HepG2 (cell line): ENCODE measurements at regions not wholly inside any gene's neighbourhood (a gene's known extent, or its start where the extent isn't known, plus 50 kb on each side); places are given as distances from the start of the nearest gene placed in this dataset.
A peak's percentile ranks its signal among the peaks of the same experiment; 100 is the strongest.

ENCODE experiments used
- ATF7-NPFF ChIP-seq: sonication (generic); formaldehyde crosslinking; IDR thresholded peaks from 2 replicates; pipeline ENCODE4 v1.8.1; 2023; ENCODE audit warnings: mild to moderate bottlenecking, low read depth, missing genetic modification reagents, moderate library complexity
- BCLAF1 ChIP-seq: fragments of 450-650 bp; IDR thresholded peaks from 2 replicates; pipeline ENCODE4 v1.6.1; 2017; ENCODE audit warnings: mild to moderate bottlenecking
- FOXJ3 ChIP-seq: sonication (generic); formaldehyde crosslinking; IDR thresholded peaks from 2 replicates; pipeline ENCODE4 v1.4.0; 2020; ENCODE audit warnings: missing genetic modification reagents, mild to moderate bottlenecking, borderline replicate concordance
- HDAC2 ChIP-seq: sonication (generic); formaldehyde crosslinking; IDR thresholded peaks from 2 replicates; pipeline ENCODE4 v1.4.0; 2020; ENCODE audit warnings: missing genetic modification reagents
- KAT7 ChIP-seq: IDR thresholded peaks from 2 replicates; pipeline ENCODE4 v1.6.1; 2018; ENCODE audit warnings: borderline replicate concordance, missing compliant biosample characterization
- KMT2A ChIP-seq: sonication (generic); formaldehyde crosslinking; IDR thresholded peaks from 2 replicates; pipeline ENCODE4 v1.4.0; 2020; ENCODE audit warnings: missing genetic modification reagents
- NFIC ChIP-seq: IDR thresholded peaks from 2 replicates; pipeline ENCODE4 v1.6.1; 2012; ENCODE audit warnings: mild to moderate bottlenecking, low read length, inconsistent platforms
- PCBP2 ChIP-seq: fragments of 200-400 bp; formaldehyde crosslinking; optimal IDR thresholded peaks from 2 replicates; pipeline ENCODE3; 2018; ENCODE audit warnings: low read length, low read depth; ENCODE audit not compliant: poor library complexity, severe bottlenecking
- PHF8 ChIP-seq: sonication (generic); formaldehyde crosslinking; IDR thresholded peaks from 2 replicates; pipeline ENCODE4 v1.5.0; 2020; ENCODE audit warnings: missing genetic modification reagents
- RCOR2 ChIP-seq: IDR thresholded peaks from 2 replicates; pipeline ENCODE4 v1.6.1; 2016; ENCODE audit warnings: missing biosample characterization, missing genetic modification reagents
- REXO4 ChIP-seq: sonication (generic); formaldehyde crosslinking; IDR thresholded peaks from 2 replicates; pipeline ENCODE4 v1.8.0; 2022; ENCODE audit warnings: missing genetic modification reagents, mild to moderate bottlenecking, borderline replicate concordance
- SP1 ChIP-seq, 2 experiments: fragments of 450-650 bp in 1 of 2; sonication (generic) in 1 of 2; formaldehyde crosslinking in 1 of 2; IDR thresholded peaks; 2 replicates each; pipeline versions ENCODE4 v1.4.0 to v1.6.1; 2016 to 2020; ENCODE audit warnings: missing genetic modification reagents in 1 of 2
- ZC3H4 ChIP-seq: sonication (generic); formaldehyde crosslinking; IDR thresholded peaks from 2 replicates; pipeline ENCODE4 v1.4.0; 2020; ENCODE audit warnings: missing genetic modification reagents, borderline replicate concordance
- ZFP36L2 ChIP-seq: sonication (generic); formaldehyde crosslinking; IDR thresholded peaks from 2 replicates; pipeline ENCODE4 v1.4.0; 2020; ENCODE audit warnings: missing genetic modification reagents
- ZNF383 ChIP-seq: sonication (generic); formaldehyde crosslinking; IDR thresholded peaks from 2 replicates; pipeline ENCODE4 v1.4.0; 2020; ENCODE audit warnings: missing genetic modification reagents, mild to moderate bottlenecking, borderline replicate concordance
- ZNF501 ChIP-seq: sonication (generic); formaldehyde crosslinking; IDR thresholded peaks from 2 replicates; pipeline ENCODE4 v1.5.1; 2020; ENCODE audit warnings: mild to moderate bottlenecking, moderate library complexity, missing genetic modification reagents
- ZNF761 ChIP-seq: sonication (generic); formaldehyde crosslinking; conservative IDR thresholded peaks from 2 replicates; pipeline ENCODE4 v1.4.0; 2020; ENCODE audit warnings: mild to moderate bottlenecking, missing genetic modification reagents
- ZNF850 ChIP-seq: sonication (generic); formaldehyde crosslinking; conservative IDR thresholded peaks from 2 replicates; pipeline ENCODE4 v1.9.0; 2021; ENCODE audit warnings: mild to moderate bottlenecking, missing genetic modification reagents
- TF ChIP-seq, protein P1 (sequence below): sonication (generic); formaldehyde crosslinking; IDR thresholded peaks from 2 replicates; pipeline ENCODE4 v1.5.0; 2020; ENCODE audit warnings: mild to moderate bottlenecking, missing genetic modification reagents
- TF ChIP-seq, protein P2 (sequence below): sonication (generic); formaldehyde crosslinking; IDR thresholded peaks from 2 replicates; pipeline ENCODE4 v1.5.0; 2020; ENCODE audit warnings: mild to moderate bottlenecking, missing genetic modification reagents, borderline replicate concordance
- TF ChIP-seq, protein P3 (sequence below): IDR thresholded peaks from 2 replicates; pipeline ENCODE4 v1.6.1; 2016; ENCODE audit warnings: missing genetic modification reagents, missing compliant biosample characterization

GRCh38 chr6:21451546-21452013, 142.0 kb upstream of the SOX4 start (continued):
- TF ChIP-seq BCLAF1, result no peak
- no peak for TF ChIP-seq ZNF501 (CRISPR knock-in tag)
- peak; percentile 96; the same call in 1 of the 2 replicates for TF ChIP-seq FOXJ3 (CRISPR knock-in tag)
- TF ChIP-seq, protein P1, sequence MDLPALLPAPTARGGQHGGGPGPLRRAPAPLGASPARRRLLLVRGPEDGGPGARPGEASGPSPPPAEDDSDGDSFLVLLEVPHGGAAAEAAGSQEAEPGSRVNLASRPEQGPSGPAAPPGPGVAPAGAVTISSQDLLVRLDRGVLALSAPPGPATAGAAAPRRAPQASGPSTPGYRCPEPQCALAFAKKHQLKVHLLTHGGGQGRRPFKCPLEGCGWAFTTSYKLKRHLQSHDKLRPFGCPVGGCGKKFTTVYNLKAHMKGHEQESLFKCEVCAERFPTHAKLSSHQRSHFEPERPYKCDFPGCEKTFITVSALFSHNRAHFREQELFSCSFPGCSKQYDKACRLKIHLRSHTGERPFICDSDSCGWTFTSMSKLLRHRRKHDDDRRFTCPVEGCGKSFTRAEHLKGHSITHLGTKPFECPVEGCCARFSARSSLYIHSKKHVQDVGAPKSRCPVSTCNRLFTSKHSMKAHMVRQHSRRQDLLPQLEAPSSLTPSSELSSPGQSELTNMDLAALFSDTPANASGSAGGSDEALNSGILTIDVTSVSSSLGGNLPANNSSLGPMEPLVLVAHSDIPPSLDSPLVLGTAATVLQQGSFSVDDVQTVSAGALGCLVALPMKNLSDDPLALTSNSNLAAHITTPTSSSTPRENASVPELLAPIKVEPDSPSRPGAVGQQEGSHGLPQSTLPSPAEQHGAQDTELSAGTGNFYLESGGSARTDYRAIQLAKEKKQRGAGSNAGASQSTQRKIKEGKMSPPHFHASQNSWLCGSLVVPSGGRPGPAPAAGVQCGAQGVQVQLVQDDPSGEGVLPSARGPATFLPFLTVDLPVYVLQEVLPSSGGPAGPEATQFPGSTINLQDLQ (CRISPR knock-in tag), result no peak
- TF ChIP-seq PCBP2, result no peak
- TF ChIP-seq ZNF383, result no peak
- TF ChIP-seq ZFP36L2, result no peak
- peak; percentile 94; the same call in 1 of the 2 replicates for TF ChIP-seq NFIC
- TF ChIP-seq KMT2A (CRISPR knock-in tag), result no peak
- TF ChIP-seq REXO4, result no peak
- TF ChIP-seq ZNF761 (CRISPR knock-in tag), result no peak
- TF ChIP-seq SP1 (IDR thresholded peaks at IDR 0.05), result no peak
- no peak for TF ChIP-seq SP1 (CRISPR knock-in tag; IDR thresholded peaks at IDR 0.05)
- TF ChIP-seq KAT7 (CRISPR knock-in tag), result no peak
- peak; percentile 71 for TF ChIP-seq HDAC2 (CRISPR knock-in tag)
- TF ChIP-seq ZNF850 (CRISPR knock-in tag), result no peak
- TF ChIP-seq, protein P2, sequence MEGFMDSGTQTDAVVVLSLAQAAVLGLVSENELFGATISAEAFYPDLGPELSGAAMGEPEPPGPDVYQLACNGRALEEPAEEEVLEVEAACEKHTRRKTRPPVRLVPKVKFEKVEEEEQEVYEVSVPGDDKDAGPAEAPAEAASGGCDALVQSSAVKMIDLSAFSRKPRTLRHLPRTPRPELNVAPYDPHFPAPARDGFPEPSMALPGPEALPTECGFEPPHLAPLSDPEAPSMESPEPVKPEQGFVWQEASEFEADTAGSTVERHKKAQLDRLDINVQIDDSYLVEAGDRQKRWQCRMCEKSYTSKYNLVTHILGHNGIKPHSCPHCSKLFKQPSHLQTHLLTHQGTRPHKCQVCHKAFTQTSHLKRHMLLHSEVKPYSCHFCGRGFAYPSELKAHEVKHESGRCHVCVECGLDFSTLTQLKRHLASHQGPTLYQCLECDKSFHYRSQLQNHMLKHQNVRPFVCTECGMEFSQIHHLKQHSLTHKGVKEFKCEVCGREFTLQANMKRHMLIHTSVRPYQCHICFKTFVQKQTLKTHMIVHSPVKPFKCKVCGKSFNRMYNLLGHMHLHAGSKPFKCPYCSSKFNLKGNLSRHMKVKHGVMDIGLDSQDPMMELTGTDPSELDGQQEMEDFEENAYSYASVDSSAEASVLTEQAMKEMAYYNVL, result peak; percentile 68; the same call in 1 of the 2 replicates
- TF ChIP-seq ZC3H4 (CRISPR knock-in tag), result no peak
- TF ChIP-seq ATF7-NPFF (CRISPR knock-in tag), result no peak
- peak; percentile 92 for TF ChIP-seq RCOR2
- TF ChIP-seq, protein P3, sequence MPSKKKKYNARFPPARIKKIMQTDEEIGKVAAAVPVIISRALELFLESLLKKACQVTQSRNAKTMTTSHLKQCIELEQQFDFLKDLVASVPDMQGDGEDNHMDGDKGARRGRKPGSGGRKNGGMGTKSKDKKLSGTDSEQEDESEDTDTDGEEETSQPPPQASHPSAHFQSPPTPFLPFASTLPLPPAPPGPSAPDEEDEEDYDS (CRISPR knock-in tag), result no peak
- no peak for TF ChIP-seq PHF8
